GM18511 (cell line): ENCODE measurements at regions not wholly inside any gene's neighbourhood (a gene's known extent, or its start where the extent isn't known, plus 50 kb on each side); places are given as distances from the start of the nearest gene placed in this dataset.

ENCODE experiments used
- ATAC-seq: cut with Tn5 transposase; IDR thresholded peaks from one replicate; pipeline ENCODE4 v1.9.1; 2021; ENCODE audit warnings: mild to moderate bottlenecking, moderate library complexity; ENCODE audit not compliant: unreplicated experiment

DNA sequence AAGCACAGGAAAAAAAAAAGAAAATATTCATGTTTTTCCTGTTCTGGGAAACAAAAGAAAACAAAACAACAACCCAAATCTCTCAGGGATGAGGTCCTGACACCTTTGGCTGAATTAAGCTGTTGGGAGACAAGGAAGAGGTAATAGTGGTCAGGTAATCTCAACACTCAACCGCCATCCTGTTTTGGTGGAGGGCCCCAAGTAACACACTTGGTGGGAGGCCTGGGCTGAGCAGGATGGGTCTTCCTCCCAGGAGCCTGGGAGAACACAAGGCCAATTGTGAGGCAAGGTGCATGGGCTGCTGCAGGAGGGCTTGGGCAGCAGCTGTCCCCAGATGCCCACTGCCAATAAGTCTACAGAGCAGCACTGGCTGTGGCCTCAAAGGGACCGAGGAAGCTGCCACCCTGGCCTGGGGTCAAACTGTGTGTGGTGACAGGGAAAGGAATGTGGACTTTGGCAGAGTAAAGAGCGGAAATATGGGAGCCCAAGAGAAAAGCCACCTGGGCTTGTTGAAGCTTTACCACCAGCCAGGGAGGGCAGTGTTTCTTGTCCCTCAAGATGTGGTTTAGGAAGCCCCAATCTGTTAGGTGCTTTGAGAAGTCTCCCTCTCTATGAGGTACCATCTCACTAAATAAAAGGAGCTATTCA lies 93.5 kb upstream of the SLC25A13 start:
- ATAC-seq, result no peak

- ATAC-seq, result peak; percentile 78
Observed at GRCh38 chr7:96414931-96415292, 93.0 kb upstream of the SLC25A13 start.

DNA sequence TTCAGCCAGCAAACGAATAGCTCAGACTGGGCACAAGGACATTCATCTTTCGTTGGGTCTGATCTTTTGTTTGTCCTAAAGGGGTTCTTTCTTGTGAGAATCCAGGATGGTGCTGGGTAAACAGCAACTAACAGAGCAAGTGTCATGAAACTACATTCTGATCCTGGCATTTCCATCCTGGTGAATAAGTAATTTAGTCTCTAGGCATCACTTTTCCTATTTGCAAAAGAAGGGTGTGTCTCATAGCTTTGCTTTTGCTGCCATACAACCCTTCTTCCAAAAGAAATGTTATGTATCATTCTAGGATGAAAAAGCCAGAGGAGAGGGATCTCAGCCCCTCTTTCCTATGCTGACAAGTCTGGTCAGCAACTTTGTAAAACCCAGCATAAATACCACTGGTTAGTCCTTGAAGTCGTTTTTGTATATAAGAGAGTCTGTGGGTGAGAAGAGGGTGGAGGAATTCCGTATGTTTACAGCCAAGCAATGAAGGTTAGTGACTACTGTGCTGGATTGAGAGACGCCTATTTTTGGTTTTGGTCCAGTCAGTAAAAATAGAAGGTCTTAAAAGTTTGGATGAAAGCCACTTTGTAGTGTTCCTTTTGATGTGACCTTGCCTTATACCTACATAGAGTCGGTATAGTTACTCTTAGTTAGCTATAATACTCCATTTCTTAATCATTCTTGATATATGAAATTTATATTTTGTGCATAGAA lies 88.4 kb upstream of the SLC25A13 start:
- ATAC-seq, result no peak

DNA sequence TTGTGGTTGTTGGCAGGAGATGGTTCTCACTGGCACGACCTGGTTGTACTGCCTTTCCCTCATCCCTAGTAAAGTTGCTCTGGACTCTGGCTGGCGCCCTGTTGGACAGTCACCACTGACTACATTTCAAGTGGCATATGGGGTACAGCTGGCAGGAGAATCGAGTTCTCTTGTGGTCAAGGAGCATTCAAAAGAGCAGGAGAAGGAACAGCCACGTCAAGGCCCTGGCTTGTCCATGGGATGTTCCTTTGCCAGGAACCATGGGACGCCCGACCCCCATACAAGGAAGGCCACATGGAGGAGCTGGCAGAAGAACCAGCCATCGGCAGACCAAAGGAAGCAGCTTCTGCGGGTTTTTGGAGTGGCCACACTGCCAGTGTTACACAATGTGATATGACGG lies 87.0 kb upstream of the SLC25A13 start:
- ATAC-seq, result no peak

DNA sequence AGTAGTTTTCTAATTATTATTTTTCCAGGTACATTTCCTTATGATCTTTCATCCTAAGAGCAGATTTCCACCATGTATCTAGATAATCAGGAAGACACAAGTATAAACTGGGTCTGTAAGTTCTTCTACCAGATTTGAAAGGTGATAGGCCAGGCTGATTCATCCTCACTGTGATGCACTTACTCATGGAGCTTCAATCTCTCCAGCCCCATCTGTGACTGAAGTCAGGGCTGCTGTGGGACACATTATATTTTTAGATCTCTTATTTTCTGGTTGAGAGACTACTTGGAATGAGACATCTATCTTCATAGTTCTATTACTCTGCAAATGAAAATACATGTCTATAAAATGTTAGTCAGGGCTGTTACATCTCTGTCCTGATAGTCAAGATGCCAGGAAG lies 85.5 kb upstream of the SLC25A13 start:
- ATAC-seq, result no peak

DNA sequence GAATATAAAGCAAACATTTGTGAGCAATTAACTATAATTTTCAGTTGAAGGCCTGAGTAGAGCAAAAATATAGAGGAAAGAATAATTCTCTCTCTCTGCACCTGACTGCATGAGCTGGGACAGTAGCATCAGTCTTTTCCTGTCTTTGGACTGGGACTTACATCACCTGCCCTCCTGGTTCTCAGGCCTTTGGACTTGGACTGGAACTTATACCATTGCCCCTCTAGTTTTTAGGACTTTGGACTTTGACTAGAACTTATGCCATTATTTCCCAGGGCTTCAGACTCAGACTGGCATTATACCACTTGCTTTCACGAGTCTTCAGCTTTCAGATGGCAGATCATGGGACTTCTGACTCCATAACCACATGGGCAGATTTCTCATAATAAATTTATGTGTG lies 81.0 kb upstream of the SLC25A13 start:
- ATAC-seq, result no peak

DNA sequence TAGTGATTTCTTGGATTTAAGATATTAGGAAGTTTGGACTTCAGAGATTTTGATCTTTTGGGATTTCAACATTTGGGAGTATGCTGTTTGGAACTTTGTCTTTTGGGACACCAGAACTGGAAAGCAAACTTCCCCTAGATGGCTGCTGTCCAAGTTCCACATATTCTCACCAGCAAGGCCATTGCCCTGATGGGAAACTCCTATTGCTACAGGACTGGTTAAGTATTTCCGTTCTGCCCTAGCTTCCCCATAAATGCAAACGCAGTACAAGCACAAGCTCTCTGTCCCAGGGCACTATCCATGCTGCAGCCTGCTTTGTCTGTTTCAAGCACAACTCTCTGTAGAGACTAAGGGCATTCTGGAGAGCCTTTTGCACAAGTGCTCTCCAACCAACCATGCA lies 79.3 kb upstream of the SLC25A13 start:
- ATAC-seq, result no peak

DNA sequence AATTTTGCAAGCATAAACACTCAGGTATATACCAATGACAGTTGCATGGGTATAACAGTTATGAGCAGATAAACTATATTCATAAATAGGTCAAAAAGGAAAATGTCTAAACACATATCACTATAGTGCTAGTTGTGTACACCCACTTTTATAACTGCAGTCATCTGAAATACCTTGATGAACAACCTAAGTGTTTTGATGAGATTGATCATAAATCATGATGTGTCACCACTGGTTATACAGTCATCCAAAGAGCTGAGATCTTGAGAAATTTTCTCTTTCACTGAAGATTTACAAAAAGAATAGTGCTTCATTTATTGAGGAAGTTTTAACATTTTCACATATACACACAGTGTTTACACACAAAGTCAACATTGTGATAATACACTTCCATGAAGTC lies 78.6 kb upstream of the SLC25A13 start:
- ATAC-seq, result no peak

GRCh38 chr7:96400001-96400400 lies 78.1 kb upstream of the SLC25A13 start:
- no peak for ATAC-seq

DNA sequence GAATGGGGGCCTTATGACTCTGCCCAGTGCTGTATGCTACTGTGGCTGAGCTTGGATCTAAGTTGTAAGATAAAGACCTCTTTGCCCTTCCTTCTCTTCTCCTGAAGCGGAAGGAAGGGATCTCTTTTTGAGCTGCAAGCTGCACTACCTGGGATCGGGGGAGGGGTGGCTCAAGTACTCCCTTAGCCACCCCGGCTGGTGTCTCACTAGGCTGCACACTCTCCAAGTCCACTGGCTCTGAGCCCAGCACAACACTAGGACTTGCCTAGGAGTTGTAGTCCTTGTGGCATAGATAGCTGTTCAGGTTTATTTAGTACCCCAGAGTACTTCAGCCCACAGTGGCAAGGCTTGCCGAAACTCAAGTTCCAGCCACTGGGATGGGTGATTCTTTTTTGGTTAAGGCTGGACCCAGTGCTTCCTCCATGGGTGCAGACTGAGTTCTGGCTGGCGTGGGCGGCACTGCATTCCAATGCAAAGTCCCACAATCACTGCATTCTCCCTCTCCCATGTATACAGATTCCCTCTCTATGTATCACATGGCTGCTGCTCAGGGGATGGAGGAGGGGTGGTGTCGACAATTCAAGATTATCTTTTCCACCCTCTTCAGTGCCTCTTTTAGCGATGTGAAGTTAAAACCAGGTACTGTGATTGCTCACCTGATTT lies 76.2 kb upstream of the SLC25A13 start:
- no peak for ATAC-seq

DNA sequence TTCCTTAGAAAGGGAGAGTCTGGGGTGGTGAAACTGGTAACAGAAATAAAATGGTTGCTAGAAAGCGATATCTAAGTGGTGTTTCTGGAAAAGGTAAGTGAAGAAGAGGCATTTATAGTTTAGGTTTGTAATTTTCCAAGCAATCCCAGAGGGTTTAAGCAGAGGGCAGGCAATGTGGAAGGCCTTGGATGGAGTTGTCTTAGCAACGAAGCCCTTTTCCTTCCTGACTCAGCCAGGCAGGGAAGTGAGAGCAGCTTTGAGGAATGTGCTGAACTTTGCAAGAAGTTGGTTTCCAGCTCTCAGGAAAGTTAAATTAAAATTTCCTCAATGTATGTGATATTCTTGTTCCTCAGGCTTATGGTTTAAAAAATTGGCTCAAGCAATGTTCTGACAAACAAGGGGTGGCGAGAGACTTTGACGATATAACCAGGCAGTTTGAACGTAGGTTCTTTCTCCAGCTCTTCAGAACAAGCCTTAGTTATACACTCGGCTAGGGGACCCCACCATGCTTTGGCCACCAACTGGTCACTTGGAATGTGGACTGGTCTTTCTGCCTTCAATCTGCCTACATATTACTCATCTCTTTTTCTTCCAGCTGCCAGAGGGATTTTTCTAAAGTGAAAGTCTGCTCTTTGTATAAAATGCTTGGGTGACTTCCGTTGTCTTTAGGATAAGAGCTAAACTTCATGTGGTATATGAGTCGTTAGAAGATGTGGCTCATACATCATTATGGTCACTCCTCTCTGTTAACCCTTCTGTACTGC lies 66.9 kb upstream of the SLC25A13 start:
- ATAC-seq, result no peak

GRCh38 chr7:96388166-96388565 lies 66.3 kb upstream of the SLC25A13 start:
- ATAC-seq, result no peak

- ATAC-seq, result no peak
Observed at GRCh38 chr7:96380111-96380512, 58.2 kb upstream of the SLC25A13 start.

DNA sequence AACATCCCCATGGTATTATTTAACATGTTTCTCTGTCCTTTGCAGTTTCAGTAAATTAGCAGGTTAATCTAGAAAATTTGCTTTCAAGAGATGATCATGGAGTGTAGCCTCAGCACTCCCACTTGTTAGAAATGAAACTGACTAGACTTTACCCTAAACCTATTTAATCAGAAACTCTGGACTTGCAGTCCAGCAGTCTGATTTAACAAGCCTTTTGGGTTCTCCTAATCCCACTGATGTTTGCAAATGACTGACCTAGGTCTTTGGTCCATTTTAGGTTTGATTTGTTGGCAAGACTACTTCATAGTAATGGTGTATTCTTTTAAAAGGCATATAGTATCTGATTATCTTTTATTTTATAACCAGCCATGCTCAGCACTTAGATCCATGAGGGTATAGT lies 55.5 kb upstream of the SLC25A13 start:
- no peak for ATAC-seq
